NB4 (cell line): ENCODE measurements at regions not wholly inside any gene's neighbourhood (a gene's known extent, or its start where the extent isn't known, plus 50 kb on each side); places are given as distances from the start of the nearest gene placed in this dataset.

Experiments used
- POLR2A ChIP-seq: IDR thresholded peaks from 2 replicates; pipeline ENCODE4 v1.6.1; 2011; ENCODE audit warnings: mild to moderate bottlenecking; ENCODE audit not compliant: insufficient read length; ENCODE audit errors: extremely low read depth
- TF ChIP-seq, protein P1 (sequence below): IDR thresholded peaks from one replicate; pipeline ENCODE4 v1.5.1; 2012; ENCODE audit warnings: low read depth, low read length
- TF ChIP-seq, protein P2 (sequence below): IDR thresholded peaks from 2 replicates; pipeline ENCODE4 v1.6.1; 2011; ENCODE audit warnings: low read depth, low read length

DNA sequence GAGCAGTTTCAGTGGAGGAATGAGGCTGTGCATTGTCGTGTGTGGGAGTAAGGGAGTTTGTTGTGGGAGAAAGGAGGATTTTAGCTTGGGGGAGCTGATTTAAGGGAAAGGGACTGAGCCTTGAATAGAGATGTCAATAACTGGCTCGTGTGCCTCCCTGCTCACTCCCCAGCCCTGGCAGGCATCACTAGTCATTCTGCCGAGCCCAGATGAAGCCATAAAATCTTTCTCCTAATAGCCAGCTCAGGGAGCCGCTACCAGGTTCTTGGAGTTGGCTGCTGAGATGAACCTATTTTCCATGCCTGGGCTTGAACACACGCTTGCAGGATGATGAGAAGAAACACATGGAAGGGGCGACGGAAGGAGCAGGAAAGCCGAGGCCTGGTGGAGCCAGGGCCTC, 65.0 kb upstream of the POU3F1 start:
- TF ChIP-seq, protein P1, sequence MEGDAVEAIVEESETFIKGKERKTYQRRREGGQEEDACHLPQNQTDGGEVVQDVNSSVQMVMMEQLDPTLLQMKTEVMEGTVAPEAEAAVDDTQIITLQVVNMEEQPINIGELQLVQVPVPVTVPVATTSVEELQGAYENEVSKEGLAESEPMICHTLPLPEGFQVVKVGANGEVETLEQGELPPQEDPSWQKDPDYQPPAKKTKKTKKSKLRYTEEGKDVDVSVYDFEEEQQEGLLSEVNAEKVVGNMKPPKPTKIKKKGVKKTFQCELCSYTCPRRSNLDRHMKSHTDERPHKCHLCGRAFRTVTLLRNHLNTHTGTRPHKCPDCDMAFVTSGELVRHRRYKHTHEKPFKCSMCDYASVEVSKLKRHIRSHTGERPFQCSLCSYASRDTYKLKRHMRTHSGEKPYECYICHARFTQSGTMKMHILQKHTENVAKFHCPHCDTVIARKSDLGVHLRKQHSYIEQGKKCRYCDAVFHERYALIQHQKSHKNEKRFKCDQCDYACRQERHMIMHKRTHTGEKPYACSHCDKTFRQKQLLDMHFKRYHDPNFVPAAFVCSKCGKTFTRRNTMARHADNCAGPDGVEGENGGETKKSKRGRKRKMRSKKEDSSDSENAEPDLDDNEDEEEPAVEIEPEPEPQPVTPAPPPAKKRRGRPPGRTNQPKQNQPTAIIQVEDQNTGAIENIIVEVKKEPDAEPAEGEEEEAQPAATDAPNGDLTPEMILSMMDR = no peak
- no peak for TF ChIP-seq POLR2A
- TF ChIP-seq, protein P2, sequence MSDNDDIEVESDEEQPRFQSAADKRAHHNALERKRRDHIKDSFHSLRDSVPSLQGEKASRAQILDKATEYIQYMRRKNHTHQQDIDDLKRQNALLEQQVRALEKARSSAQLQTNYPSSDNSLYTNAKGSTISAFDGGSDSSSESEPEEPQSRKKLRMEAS = no peak
